ENCODE measurements at regions not wholly inside any gene's neighbourhood (a gene's known extent, or its start where the extent isn't known, plus 50 kb on each side); places are given as distances from the start of the nearest gene placed in this dataset.
"Not testable (repeated sequence)": the region's sequence is repeated elsewhere in the genome, so short reads cannot be mapped to it uniquely, and the experiment has no call there.

GRCh38 chr6:30807566-30807965, 63.2 kb upstream of the IER3 start:
- FAIRE-seq; DNase-seq (ENCODE audit: low spot score): not testable (repeated sequence)

DNA sequence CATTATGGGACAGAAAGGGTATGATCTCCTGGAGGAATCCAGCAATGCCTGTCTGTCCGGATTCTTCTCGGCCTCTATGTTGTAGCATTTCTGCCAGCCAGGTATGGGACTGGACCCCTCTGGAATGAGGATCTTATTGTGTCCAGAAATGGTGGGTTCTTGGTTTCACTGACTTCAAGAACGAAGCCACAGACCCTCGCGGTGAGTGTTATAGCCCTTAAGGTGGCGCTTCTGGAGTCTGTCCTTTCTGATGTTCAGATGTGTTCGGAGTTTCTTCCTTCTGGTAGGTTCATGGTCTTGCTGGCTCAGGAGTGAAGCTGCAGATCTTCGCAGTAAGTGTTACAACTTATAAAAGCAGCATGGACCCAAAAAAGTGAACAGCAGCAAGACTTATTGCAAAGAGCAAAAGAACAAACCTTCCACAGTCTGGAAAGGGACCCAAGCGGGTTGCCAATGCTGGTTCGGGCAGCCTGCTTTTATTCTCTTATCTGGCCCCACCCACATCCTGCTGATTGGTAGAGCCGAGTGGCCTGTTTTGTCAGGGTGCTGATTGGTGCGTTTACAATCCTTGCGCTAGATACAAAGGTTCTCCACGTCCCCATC, 62.3 kb upstream of the IER3 start:
- no peak for DNase-seq (ENCODE audit: low spot score)
- no peak for FAIRE-seq

GRCh38 chr6:30804333-30804732, 60.0 kb upstream of the IER3 start:
- DNase-seq (ENCODE audit: low spot score) (no peak), FAIRE-seq (no peak)

DNA sequence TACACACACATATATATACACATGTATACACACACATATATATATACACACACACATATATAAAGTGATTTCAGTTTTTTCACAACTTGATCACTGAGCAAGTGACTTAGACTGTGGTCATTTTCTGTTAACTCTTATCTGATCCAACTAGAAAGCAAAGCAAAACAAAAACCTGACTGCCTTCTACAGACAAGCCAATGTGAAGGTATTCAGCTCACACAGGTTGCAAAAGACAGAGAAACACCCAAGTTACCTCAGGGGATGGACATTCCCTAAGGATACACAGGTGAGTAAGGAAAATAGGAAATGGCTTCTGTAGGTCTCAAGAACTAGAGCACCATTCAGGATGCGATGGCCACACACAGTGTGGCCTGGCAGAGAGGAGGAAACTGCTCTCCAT, 58.4 kb upstream of the IER3 start:
- no peak for FAIRE-seq
- no peak for DNase-seq (ENCODE audit: low spot score)

DNA sequence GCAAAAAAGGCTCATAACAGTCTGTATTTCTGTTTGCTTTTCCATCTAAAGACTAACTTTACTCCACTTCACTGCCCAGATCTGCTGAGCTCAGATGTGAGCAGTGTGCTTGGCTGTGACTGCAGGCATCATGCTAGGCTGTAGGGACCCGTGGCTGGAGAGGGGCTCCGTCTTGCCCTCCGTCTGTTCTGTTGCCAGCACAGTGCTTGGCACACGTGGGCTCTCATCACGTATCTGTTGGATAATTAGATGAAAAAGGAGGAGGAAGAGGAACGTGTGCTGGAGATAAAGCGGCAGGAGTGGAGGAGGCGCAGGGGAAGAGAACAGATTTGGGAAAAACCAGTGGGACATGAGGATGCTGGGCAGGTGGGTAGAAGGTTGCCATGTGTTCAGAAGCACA, 57.6 kb upstream of the IER3 start:
- FAIRE-seq = no peak
- no peak for DNase-seq (ENCODE audit: low spot score)

GRCh38 chr6:30800871-30801270, 56.5 kb upstream of the IER3 start:
- FAIRE-seq (no peak), DNase-seq (ENCODE audit: low spot score) (no peak)

DNA sequence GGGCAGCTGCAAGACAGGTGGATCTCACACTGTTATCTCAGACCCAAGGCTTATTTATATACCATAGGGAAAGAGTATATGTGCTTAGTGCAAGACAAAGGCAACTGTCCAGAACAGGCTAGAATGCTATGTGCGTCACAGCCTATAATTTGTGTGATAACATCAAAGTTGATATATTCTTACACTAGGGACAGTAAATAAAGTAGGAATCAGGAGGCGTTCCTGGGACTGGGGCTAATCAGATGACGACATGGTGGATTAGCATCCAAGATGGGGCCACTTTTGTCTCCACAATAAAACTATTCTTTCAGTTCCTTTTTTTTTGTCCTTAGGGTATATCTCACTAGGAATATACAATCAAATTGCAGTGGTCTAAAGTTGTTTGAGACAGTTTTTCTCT, 54.9 kb upstream of the IER3 start:
- FAIRE-seq (no peak), DNase-seq (ENCODE audit: low spot score) (no peak)

- FAIRE-seq (no peak), DNase-seq (ENCODE audit: low spot score) (no peak)
Observed at GRCh38 chr6:30798494-30798893, 54.1 kb upstream of the IER3 start.

DNA sequence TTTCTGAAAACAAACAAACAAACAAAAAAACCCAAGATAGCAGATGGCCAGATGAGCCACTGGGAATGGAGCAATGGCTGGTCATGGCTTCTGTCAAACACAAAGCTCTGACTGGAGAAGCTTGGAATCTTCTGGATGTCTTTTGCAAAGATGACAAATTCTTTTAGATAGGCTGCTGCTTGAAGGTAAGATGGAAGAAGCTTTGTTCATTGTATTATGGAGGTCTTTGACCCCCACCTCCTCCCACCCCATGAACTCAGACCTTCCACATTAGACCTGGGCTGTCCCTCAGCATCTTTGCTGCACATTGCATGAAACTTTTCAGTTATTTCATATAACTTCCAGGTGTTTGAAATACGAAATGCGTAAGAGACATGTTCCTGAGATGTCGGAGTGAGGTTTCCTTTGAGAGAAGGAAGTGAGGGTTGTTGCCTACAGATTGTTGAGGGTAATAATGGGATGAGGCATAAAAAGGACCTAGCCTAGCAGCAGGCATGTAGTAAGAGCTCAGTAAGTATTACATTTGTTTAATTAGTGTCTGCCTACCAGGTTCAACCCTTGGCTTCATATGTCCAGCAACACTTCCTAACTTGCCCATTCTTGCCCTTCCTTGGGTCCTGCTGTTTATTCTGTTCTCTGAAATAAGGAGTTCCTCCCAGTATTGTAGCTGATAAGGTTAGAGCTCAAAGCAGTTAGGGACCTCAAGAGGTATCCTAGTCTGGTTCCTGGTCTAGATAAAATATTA, 51.4 kb upstream of the IER3 start:
- no peak for DNase-seq (ENCODE audit: low spot score)
- no peak for FAIRE-seq
